Coronary artery (tissue), 2 donors: ENCODE measurements at regions not wholly inside any gene's neighbourhood (a gene's known extent, or its start where the extent isn't known, plus 50 kb on each side); places are given as distances from the start of the nearest gene placed in this dataset.

Experiments
- DNase-seq: peaks from one replicate; pipeline ENCODE4 v3.0.0-alpha.2; 2017; ENCODE audit warnings: low spot score
- H3K27ac ChIP-seq, 2 donors: fragments of 200-600 bp; sonication (generic); one replicate each; pipeline ENCODE4 v1.5.1; 2016 to 2019
- H3K4me3 ChIP-seq: fragments of 200-600 bp; sonication (generic); 2 replicates; pipeline ENCODE4 v1.5.1; 2016; ENCODE audit warnings: mild to moderate bottlenecking, moderate library complexity
- TF ChIP-seq, protein P1 (sequence below): fragments of 200-600 bp; sonication (generic); IDR thresholded peaks from one replicate; pipeline ENCODE4 v1.5.1; 2019; ENCODE audit warnings: antibody characterized with exemption

DNA sequence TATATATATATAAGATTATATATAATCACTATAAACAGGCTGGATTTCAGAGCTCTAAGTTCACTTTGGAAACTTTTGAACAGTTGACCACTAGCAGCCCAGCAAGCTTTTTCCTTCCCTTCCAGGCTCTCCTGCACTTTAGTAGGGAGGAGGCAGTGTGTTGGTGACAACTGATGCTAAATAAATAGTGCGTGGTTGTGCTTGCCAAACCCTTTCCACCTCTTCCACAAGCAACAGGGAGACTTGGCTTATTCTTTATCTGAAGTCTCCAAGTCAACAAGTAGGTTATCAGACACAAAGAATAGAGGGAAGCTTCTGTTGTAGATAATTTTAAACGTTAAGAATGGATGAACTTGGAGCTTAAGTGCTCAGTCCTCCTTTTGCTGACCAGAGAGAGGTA, 408.2 kb upstream of the HNRNPA3 start:
- no peak overlapping the region for H3K4me3 ChIP-seq
- TF ChIP-seq, protein P1, sequence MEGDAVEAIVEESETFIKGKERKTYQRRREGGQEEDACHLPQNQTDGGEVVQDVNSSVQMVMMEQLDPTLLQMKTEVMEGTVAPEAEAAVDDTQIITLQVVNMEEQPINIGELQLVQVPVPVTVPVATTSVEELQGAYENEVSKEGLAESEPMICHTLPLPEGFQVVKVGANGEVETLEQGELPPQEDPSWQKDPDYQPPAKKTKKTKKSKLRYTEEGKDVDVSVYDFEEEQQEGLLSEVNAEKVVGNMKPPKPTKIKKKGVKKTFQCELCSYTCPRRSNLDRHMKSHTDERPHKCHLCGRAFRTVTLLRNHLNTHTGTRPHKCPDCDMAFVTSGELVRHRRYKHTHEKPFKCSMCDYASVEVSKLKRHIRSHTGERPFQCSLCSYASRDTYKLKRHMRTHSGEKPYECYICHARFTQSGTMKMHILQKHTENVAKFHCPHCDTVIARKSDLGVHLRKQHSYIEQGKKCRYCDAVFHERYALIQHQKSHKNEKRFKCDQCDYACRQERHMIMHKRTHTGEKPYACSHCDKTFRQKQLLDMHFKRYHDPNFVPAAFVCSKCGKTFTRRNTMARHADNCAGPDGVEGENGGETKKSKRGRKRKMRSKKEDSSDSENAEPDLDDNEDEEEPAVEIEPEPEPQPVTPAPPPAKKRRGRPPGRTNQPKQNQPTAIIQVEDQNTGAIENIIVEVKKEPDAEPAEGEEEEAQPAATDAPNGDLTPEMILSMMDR: no peak

DNA sequence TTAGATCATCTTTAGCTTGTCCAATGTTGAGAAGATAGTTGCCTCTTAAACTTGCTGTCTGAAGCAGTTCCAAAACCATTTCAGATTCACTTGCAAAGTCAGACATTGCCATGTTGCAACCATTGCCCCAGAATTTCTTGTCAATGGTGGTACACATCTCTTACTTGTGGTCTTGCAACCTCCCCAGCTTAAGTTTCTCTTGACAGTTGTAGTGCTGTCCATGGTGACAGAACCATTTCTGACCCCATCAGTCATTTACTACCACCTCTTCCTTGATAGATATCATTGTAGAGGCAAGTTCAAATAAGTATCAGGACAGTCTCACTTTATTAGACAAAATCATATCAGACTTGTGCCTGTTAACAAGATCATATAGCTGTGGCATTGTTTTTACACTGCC, 407.2 kb upstream of the HNRNPA3 start:
- TF ChIP-seq, protein P1: no peak
- Histone ChIP-seq H3K27ac (no peak overlapping the region), H3K4me3 (no peak overlapping the region)
- no peak for DNase-seq

More for the DNA sequence above, 408.2 kb upstream of the HNRNPA3 start:
- H3K27ac ChIP-seq: no peak overlapping the region
- DNase-seq: no peak

DNA sequence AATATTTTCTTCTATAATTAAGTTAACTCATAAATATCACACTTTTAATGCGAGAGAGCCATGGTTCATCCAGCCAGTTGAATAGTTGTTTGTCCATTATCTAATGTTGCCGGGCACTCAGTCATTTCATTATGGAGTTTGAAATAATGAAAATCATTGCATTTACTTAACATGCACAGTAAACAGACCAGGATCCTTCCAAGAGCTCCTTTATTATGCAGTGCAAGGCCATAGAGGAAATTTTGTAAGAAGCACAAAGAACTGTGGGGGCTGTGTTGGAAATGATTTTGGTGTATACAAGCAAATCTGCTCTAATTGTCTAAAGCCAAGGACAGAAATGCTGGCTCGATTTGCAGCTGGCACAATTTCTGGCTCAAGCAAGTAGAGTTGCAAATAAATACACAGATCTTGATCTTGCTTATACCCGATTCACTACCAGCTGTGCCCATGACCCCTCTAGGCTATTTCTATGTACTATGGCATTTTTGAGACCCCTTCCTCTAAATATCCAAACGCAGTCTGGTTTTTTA, 400.3 kb upstream of the HNRNPA3 start:
- Histone ChIP-seq H3K4me3 (no peak overlapping the region), H3K27ac (no peak overlapping the region)
- no peak for DNase-seq
- TF ChIP-seq, protein P1: no peak

DNA sequence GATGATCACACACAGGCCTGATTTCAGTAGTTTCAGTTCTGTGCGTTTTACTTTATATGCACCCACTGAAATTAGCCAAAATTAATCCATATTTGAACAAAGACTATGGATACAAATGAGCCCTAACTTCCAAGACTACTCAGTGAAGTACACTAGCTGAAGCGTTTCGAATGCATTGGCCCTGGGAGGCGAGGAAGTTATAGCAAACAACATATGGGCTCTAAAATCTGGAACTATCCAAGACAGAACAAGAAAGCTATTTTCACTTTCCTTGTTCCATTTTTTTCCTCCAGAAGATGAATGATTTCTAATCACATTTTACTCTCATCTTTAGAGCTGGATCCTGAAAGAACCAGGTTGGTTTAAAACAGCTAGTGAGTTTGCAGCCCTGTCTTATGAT, 399.4 kb upstream of the HNRNPA3 start:
- TF ChIP-seq, protein P1: no peak
- DNase-seq: no peak
- no peak overlapping the region for H3K4me3 ChIP-seq
- H3K27ac ChIP-seq: no peak overlapping the region

- TF ChIP-seq, protein P1: no peak
- Histone ChIP-seq H3K27ac (no peak overlapping the region), H3K4me3 (no peak overlapping the region)
- no peak for DNase-seq
Measured at GRCh38 chr2:176813621-176814049, 399.0 kb upstream of the HNRNPA3 start.

DNA sequence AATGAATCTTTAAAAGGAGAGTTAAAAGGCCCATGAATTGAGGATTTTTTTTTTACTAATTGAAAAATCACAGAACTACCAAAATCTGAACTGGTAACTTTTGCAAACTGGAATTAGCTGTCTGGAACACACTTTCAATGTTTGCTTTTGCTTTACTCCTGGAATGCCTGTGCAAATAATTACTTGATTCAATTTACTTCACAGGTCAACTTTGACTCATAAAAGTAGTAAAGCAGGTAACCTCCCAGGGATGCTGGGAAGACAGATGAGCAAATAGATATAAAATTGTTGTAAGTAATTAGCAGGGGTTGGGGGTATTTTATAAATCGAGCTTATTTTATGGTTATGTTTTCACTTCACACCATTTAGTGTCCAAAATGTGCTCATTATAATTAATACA, 398.3 kb upstream of the HNRNPA3 start:
- no peak overlapping the region for H3K27ac ChIP-seq
- no peak for DNase-seq
- TF ChIP-seq, protein P1: no peak
- H3K4me3 ChIP-seq: no peak overlapping the region

DNA sequence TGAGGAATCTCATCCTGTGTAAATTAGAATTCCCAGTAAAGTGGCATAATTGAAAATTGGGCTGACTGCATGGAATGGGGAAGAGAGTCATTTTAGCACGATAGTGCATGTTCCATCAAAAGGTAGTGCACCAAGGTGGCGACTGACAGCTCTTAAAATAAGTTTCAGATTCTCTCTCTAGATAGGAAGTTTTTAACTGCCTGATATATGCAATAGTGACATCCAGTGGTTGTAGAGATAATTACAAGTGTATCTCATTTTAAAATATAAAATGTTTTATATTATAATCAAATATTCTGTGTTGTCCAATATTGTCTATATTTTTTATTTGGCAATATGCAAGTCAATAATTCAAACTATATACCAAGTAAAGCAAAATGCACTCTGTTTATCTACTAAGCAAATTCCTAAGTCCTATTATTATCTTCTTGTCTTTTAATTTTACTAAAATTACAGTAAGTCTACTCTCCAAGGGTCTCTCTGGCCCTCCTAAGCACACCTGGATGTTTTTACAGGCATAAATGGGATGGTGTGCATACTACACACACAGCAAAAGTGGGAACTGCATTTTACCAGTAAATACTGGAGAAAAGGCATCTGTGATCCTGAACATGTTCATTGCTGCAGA, 397.7 kb upstream of the HNRNPA3 start:
- no peak for DNase-seq
- no peak overlapping the region for H3K27ac ChIP-seq
- TF ChIP-seq, protein P1: peak; percentile 44
- H3K4me3 ChIP-seq: no peak overlapping the region
